ENCODE measurements at regions not wholly inside any gene's neighbourhood (a gene's known extent, or its start where the extent isn't known, plus 50 kb on each side); places are given as distances from the start of the nearest gene placed in this dataset.

DNA sequence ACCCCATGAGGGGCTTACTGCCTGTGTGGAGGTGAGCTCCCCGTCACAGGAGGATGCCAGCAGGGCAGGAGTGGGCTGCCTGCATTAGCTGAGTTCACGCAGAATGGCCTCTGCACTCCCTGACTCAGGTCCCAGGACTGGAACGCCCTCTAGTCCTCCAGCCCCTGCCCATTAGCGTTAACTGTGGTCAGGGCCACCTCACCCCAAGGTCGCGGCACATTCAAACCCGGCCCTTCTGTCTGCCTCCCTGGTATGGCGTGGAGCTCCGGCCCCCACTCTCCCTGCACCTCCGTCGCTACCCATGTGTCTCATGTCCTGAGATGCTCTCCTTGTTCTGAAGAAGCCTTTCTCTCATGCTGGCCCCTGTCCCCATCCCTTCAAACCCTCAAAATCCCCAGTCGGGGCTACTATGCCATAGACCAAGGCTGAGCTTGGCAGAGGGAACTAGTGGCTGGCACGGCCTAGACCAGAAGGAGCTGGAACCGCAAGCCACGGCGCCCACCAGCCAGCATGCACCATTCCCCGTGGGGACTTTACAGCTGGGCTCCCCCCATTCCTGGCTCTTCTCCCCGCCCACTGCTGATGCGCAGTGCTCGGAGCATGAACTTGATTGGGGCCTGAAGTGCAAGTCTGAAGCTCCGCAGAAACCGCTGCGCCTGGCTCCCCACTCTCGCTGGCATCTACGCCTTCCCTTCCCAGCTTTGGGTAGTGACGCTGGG, 79.5 kb upstream of the RTL6 start:
- no peaks in the 10 kb centered on the region for H4K20me1 ChIP-seq (ENCODE audit: insufficient read depth, low read length)
- no peak for DNase-seq (ENCODE audit: insufficient read length, low spot score, missing footprints)
- no peak overlapping the region for H3K27ac ChIP-seq (ENCODE audit: low read depth, low read length)
- H3K36me3 ChIP-seq (ENCODE audit: insufficient read depth, low read length) = no peaks in the 10 kb centered on the region
- H3K4me2 ChIP-seq (ENCODE audit: insufficient read depth, low read length) = no peak overlapping the region
- no peak for TF ChIP-seq CTCF (IDR thresholded peaks at IDR 0.05; ENCODE audit: extremely low read depth, low read depth, low read length)
- H2AFZ ChIP-seq (ENCODE audit: low read length) = no peak overlapping the region
- no peak overlapping the region for H3K4me3 ChIP-seq (ENCODE audit: insufficient read depth, low read length)
- no peaks in the 10 kb centered on the region for H3K9me3 ChIP-seq (ENCODE audit: low read depth, low read length)
- H3K4me1 ChIP-seq (ENCODE audit: insufficient read depth, low read length) = peaks cover 8% of the 10 kb centered on the region
- peaks cover 38% of the 10 kb centered on the region for H3K27me3 ChIP-seq (ENCODE audit: insufficient read depth, low read length)
- H3K79me2 ChIP-seq (ENCODE audit: insufficient read depth, low read length) = no peaks in the 10 kb centered on the region

DNA sequence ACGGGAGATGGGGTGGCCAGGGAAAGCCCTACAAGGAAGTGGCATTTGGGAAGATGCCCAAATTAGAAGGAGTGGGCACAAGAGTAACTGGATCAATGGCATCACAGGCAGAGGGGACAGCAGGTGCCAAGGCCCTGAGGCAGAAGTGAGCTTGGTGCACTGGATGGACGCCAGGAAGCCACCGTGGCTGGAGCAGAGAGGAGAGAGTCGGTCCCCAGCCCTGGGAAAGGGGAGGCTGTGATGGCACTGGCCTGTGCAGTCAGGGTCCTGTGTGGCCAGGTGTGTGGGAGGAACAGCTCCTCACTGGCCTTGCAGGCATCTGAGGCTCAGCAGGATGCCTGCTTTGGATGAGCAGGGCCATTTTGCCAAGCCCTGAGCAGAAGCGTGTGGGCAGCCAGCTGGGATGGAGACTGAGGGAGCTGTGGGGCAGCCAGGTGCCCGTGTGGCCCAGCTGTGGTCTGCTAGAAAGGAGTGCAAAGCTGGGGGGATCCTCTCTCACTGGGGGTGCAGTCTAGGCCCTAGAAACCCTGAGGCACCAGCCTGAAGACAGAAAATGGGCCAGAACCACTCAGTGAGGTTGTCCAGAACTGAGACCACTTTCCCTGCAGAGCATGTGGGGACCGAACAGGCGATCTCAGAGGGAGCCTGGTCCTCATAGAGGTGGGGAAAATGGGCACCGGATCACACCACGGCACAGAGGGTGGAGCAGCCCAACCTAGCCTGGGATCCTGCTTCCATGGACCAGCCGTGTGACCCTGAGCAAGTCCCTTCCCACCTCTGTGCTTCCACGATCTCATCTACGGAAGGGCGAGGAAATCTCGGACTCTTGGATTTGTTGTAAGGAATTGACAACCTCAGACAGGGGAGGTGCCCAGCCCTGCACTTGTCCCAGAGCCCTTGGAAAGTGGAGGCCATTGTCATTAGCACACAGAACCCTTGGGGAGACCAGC, 78.6 kb upstream of the RTL6 start:
- H3K4me3 ChIP-seq (ENCODE audit: insufficient read depth, low read length) = no peak overlapping the region
- peaks cover 8% of the 10 kb centered on the region for H3K4me1 ChIP-seq (ENCODE audit: insufficient read depth, low read length)
- no peak overlapping the region for H3K4me2 ChIP-seq (ENCODE audit: insufficient read depth, low read length)
- H4K20me1 ChIP-seq (ENCODE audit: insufficient read depth, low read length) = no peaks in the 10 kb centered on the region
- H3K27me3 ChIP-seq (ENCODE audit: insufficient read depth, low read length) = peaks cover 38% of the 10 kb centered on the region
- DNase-seq (ENCODE audit: insufficient read length, low spot score, missing footprints) = no peak
- no peak overlapping the region for H2AFZ ChIP-seq (ENCODE audit: low read length)
- H3K9me3 ChIP-seq (ENCODE audit: low read depth, low read length) = no peaks in the 10 kb centered on the region
- H3K79me2 ChIP-seq (ENCODE audit: insufficient read depth, low read length) = no peaks in the 10 kb centered on the region
- no peak overlapping the region for H3K27ac ChIP-seq (ENCODE audit: low read depth, low read length)
- TF ChIP-seq CTCF (IDR thresholded peaks at IDR 0.05; ENCODE audit: extremely low read depth, low read depth, low read length) = no peak
- no peaks in the 10 kb centered on the region for H3K36me3 ChIP-seq (ENCODE audit: insufficient read depth, low read length)

DNA sequence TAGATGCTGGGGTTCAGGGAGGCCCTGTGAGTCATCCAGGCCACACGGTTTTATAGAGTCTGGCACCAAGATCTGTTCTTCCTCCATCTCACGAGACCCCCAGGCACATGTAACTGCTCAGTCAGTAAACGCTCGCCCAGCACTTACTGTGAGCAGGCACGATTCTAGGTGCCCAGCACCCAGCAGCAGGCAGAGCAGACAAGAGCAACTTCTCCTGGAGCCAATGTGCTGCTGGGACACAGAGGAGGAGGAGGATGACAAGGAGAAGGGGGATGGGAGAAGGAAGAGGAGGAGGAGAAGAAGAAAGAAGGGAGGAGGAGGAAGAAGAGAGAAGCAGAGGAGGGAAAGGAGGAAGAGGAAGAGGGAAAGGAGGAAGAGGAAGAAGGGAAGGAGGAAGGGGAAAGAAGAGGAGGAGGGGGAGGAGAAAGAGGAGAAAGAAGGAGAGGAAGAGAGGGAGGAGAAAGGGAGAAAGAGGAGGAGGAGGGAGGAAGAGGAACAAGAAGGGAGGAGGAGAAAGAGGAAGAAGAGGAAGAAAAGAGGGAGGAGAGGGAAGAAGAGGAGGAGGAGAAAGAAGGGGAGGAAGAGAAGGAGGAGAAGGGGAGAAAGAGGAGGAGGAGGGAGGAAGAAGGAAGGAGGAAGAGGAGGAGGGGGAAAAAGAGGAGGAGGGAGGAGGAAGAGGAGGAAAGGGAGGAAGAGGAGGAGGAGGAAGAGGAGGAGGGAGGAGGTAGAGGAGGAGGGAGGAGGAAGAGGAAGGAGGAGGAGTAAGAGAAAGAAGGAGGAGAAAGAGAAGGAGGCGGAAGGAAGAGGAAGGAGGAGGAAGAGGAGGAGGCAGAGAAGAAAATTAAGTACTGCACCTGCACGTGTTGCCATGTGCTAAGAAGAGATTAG, 77.6 kb upstream of the RTL6 start:
- Histone ChIP-seq H3K4me1 (ENCODE audit: insufficient read depth, low read length) (peaks cover 8% of the 10 kb centered on the region), H3K36me3 (ENCODE audit: insufficient read depth, low read length) (no peaks in the 10 kb centered on the region), H3K4me2 (ENCODE audit: insufficient read depth, low read length) (no peak overlapping the region), H3K27ac (ENCODE audit: low read depth, low read length) (no peak overlapping the region), H3K4me3 (ENCODE audit: insufficient read depth, low read length) (no peak overlapping the region), H3K27me3 (ENCODE audit: insufficient read depth, low read length) (peaks cover 32% of the 10 kb centered on the region), H2AFZ (ENCODE audit: low read length) (no peak overlapping the region), H3K9me3 (ENCODE audit: low read depth, low read length) (no peaks in the 10 kb centered on the region), H4K20me1 (ENCODE audit: insufficient read depth, low read length) (no peaks in the 10 kb centered on the region), H3K79me2 (ENCODE audit: insufficient read depth, low read length) (no peaks in the 10 kb centered on the region)
- DNase-seq (ENCODE audit: insufficient read length, low spot score, missing footprints) = no peak
- TF ChIP-seq CTCF (IDR thresholded peaks at IDR 0.05; ENCODE audit: extremely low read depth, low read depth, low read length) = no peak

Measured in osteoblast (primary cell).